ENCODE measurements at regions not wholly inside any gene's neighbourhood (a gene's known extent, or its start where the extent isn't known, plus 50 kb on each side); places are given as distances from the start of the nearest gene placed in this dataset.

- Mint-ChIP-seq H3K4me1 (ENCODE audit: low read depth) (no peaks in the 10 kb centered on the region), H3K27me3 (ENCODE audit: low read depth) (no peaks in the 10 kb centered on the region), H3K27ac (no peak overlapping the region), H3K9me3 (no peaks in the 10 kb centered on the region), H3K36me3 (ENCODE audit: low read depth) (no peaks in the 10 kb centered on the region), H3K4me3 (no peak overlapping the region)
Observed at GRCh38 chr2:59694176-59694575, 859.3 kb downstream of the BCL11A start.

GRCh38 chr2:59693231-59693959 lies 860.1 kb downstream of the BCL11A start:
- H3K4me1 Mint-ChIP-seq (ENCODE audit: low read depth): no peaks in the 10 kb centered on the region
- H3K36me3 Mint-ChIP-seq (ENCODE audit: low read depth): no peaks in the 10 kb centered on the region
- no peak overlapping the region for H3K4me3 Mint-ChIP-seq
- H3K27me3 Mint-ChIP-seq (ENCODE audit: low read depth): no peaks in the 10 kb centered on the region
- H3K9me3 Mint-ChIP-seq: no peaks in the 10 kb centered on the region
- no peak overlapping the region for H3K27ac Mint-ChIP-seq

DNA sequence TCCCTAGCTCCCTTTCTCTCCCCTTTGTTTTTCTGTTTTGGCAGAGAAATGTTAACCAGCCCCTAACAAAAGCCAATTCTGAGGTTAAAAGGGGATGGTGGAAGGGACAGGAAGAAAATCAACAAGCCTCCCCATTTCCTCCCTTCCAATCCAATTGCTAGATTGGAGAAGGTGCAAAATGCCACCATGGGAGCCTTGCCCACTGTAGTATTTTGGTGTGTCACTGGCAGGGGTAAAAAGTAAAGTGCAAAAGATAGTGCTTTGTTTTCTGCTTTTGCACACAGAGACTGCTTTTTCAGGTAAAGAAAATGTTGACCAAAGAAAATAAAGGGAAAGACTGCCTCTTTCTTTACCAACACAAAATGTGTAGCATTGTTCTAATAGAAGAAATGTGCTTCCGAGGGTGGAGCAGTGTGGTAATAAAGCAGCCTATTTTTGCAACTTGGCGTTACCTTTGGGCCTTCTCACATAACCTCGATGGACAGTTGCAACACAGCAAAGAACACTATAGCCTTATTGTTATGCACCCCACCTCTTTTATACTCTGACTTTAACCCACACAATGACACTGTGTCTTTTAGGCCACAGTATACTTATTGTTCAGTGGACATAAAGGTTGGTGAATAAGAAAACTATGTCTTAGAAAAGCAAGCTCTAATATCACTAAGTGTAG lies 861.8 kb downstream of the BCL11A start:
- no peaks in the 10 kb centered on the region for H3K27me3 Mint-ChIP-seq (ENCODE audit: low read depth)

DNA sequence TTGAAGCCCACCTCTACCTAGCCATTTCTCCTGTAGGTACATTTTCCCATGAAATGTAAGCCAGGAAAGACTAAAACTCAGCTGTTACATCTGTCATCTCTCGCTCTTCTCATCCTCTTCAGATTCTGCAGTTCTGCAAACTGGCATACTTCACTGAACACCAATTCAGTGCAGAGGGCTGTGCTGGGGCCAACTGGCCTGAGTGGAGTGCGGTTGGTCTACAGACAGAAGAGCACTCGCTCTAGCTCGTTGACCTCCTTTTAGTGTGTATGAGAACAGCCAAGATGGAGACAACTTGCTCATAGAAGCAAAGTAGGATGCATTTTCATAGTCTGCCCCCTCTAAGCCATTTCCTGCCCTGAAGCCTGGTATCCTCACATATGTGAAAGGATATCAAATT lies 862.6 kb downstream of the BCL11A start:
- Mint-ChIP-seq H3K27me3 (ENCODE audit: low read depth) (no peaks in the 10 kb centered on the region), H3K36me3 (ENCODE audit: low read depth) (no peaks in the 10 kb centered on the region), H3K4me1 (ENCODE audit: low read depth) (no peaks in the 10 kb centered on the region), H3K4me3 (no peak overlapping the region), H3K27ac (no peak overlapping the region), H3K9me3 (no peaks in the 10 kb centered on the region)

More for the DNA sequence above, 861.8 kb downstream of the BCL11A start:
- no peak overlapping the region for H3K4me3 Mint-ChIP-seq
- no peaks in the 10 kb centered on the region for H3K36me3 Mint-ChIP-seq (ENCODE audit: low read depth)
- no peaks in the 10 kb centered on the region for H3K9me3 Mint-ChIP-seq
- H3K27ac Mint-ChIP-seq: no peak overlapping the region
- H3K4me1 Mint-ChIP-seq (ENCODE audit: low read depth): no peaks in the 10 kb centered on the region

GRCh38 chr2:59684771-59685166 lies 868.7 kb downstream of the BCL11A start:
- no peaks in the 10 kb centered on the region for H3K27me3 Mint-ChIP-seq (ENCODE audit: low read depth)
- H3K27ac Mint-ChIP-seq: no peak overlapping the region
- peaks cover 4% of the 10 kb centered on the region for H3K9me3 Mint-ChIP-seq
- H3K4me1 Mint-ChIP-seq (ENCODE audit: low read depth): no peaks in the 10 kb centered on the region
- H3K4me3 Mint-ChIP-seq: no peak overlapping the region
- no peaks in the 10 kb centered on the region for H3K36me3 Mint-ChIP-seq (ENCODE audit: low read depth)

GRCh38 chr2:59684116-59684770 lies 869.2 kb downstream of the BCL11A start:
- no peaks in the 10 kb centered on the region for H3K36me3 Mint-ChIP-seq (ENCODE audit: low read depth)
- H3K27ac Mint-ChIP-seq: no peak overlapping the region
- no peak overlapping the region for H3K4me3 Mint-ChIP-seq
- H3K27me3 Mint-ChIP-seq (ENCODE audit: low read depth): no peaks in the 10 kb centered on the region
- peaks cover 4% of the 10 kb centered on the region for H3K9me3 Mint-ChIP-seq
- no peaks in the 10 kb centered on the region for H3K4me1 Mint-ChIP-seq (ENCODE audit: low read depth)

GRCh38 chr2:59680863-59681262 lies 872.6 kb downstream of the BCL11A start:
- H3K9me3 Mint-ChIP-seq: peaks cover 4% of the 10 kb centered on the region
- no peak overlapping the region for H3K4me3 Mint-ChIP-seq
- H3K36me3 Mint-ChIP-seq (ENCODE audit: low read depth): no peaks in the 10 kb centered on the region
- no peaks in the 10 kb centered on the region for H3K4me1 Mint-ChIP-seq (ENCODE audit: low read depth)
- no peak overlapping the region for H3K27ac Mint-ChIP-seq
- no peaks in the 10 kb centered on the region for H3K27me3 Mint-ChIP-seq (ENCODE audit: low read depth)

DNA sequence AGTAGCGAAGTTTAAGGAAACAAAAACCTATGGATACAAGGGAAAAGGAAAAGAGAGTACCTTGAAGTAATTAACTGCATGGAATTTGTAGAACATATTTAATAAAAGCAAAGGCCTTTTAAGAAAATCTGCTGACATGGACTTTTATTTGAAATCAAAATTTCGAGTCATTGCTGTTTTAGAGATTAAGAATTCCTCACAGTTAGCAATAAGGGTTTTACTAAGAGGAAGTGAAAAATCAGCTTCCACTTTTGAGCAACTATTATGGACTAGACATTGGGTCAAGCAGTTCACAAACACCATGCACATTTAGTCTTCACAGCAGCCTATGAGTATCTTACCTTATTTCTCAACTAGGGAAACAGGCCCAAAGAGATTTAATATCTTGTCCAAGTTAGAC lies 876.3 kb downstream of the BCL11A start:
- H3K4me1 Mint-ChIP-seq (ENCODE audit: low read depth): no peaks in the 10 kb centered on the region
- no peak overlapping the region for H3K27ac Mint-ChIP-seq
- no peaks in the 10 kb centered on the region for H3K36me3 Mint-ChIP-seq (ENCODE audit: low read depth)
- H3K27me3 Mint-ChIP-seq (ENCODE audit: low read depth): no peaks in the 10 kb centered on the region
- H3K4me3 Mint-ChIP-seq: no peak overlapping the region
- no peaks in the 10 kb centered on the region for H3K9me3 Mint-ChIP-seq

GRCh38 chr2:59674100-59674499 lies 879.4 kb downstream of the BCL11A start:
- Mint-ChIP-seq H3K4me1 (ENCODE audit: low read depth) (no peaks in the 10 kb centered on the region), H3K4me3 (no peak overlapping the region), H3K9me3 (no peaks in the 10 kb centered on the region), H3K27ac (no peak overlapping the region), H3K27me3 (ENCODE audit: low read depth) (no peaks in the 10 kb centered on the region), H3K36me3 (ENCODE audit: low read depth) (no peaks in the 10 kb centered on the region)

- Mint-ChIP-seq H3K9me3 (no peaks in the 10 kb centered on the region), H3K4me1 (ENCODE audit: low read depth) (no peaks in the 10 kb centered on the region), H3K27ac (no peak overlapping the region), H3K27me3 (ENCODE audit: low read depth) (no peaks in the 10 kb centered on the region), H3K36me3 (ENCODE audit: low read depth) (no peaks in the 10 kb centered on the region), H3K4me3 (no peak overlapping the region)
Observed at GRCh38 chr2:59665021-59665420, 888.4 kb downstream of the BCL11A start.

GRCh38 chr2:59662127-59662861 lies 891.2 kb downstream of the BCL11A start:
- H3K36me3 Mint-ChIP-seq (ENCODE audit: low read depth): no peaks in the 10 kb centered on the region
- no peaks in the 10 kb centered on the region for H3K27me3 Mint-ChIP-seq (ENCODE audit: low read depth)
- no peaks in the 10 kb centered on the region for H3K9me3 Mint-ChIP-seq
- no peak overlapping the region for H3K27ac Mint-ChIP-seq
- H3K4me1 Mint-ChIP-seq (ENCODE audit: low read depth): no peaks in the 10 kb centered on the region
- H3K4me3 Mint-ChIP-seq: no peak overlapping the region

- no peaks in the 10 kb centered on the region for H3K36me3 Mint-ChIP-seq (ENCODE audit: low read depth)
- H3K4me1 Mint-ChIP-seq (ENCODE audit: low read depth): no peaks in the 10 kb centered on the region
- H3K27ac Mint-ChIP-seq: no peak overlapping the region
- no peak overlapping the region for H3K4me3 Mint-ChIP-seq
- H3K9me3 Mint-ChIP-seq: no peaks in the 10 kb centered on the region
- H3K27me3 Mint-ChIP-seq (ENCODE audit: low read depth): no peaks in the 10 kb centered on the region
Observed at GRCh38 chr2:59660262-59660661, 893.2 kb downstream of the BCL11A start.

- no peak overlapping the region for H3K4me3 Mint-ChIP-seq
- no peaks in the 10 kb centered on the region for H3K27me3 Mint-ChIP-seq (ENCODE audit: low read depth)
- no peaks in the 10 kb centered on the region for H3K4me1 Mint-ChIP-seq (ENCODE audit: low read depth)
- H3K27ac Mint-ChIP-seq: no peak overlapping the region
- H3K9me3 Mint-ChIP-seq: no peaks in the 10 kb centered on the region
- no peaks in the 10 kb centered on the region for H3K36me3 Mint-ChIP-seq (ENCODE audit: low read depth)
Observed at GRCh38 chr2:59658906-59659635, 894.4 kb downstream of the BCL11A start.

- Mint-ChIP-seq H3K27ac (no peak overlapping the region), H3K4me1 (ENCODE audit: low read depth) (no peaks in the 10 kb centered on the region), H3K36me3 (ENCODE audit: low read depth) (no peaks in the 10 kb centered on the region), H3K4me3 (no peak overlapping the region), H3K27me3 (ENCODE audit: low read depth) (no peaks in the 10 kb centered on the region), H3K9me3 (no peaks in the 10 kb centered on the region)
Observed at GRCh38 chr2:59655809-59656208, 897.6 kb downstream of the BCL11A start.

All from T-helper 1 cell treated with Interleukin-12 subunit alpha and Interleukin-12 subunit beta and Interleukin-4 antibody, amounts not matched to agents 30 μg/mL and 1 μg/mL, for 36 hours (primary cell).